ENCODE measurements at regions not wholly inside any gene's neighbourhood (a gene's known extent, or its start where the extent isn't known, plus 50 kb on each side); places are given as distances from the start of the nearest gene placed in this dataset.

DNA sequence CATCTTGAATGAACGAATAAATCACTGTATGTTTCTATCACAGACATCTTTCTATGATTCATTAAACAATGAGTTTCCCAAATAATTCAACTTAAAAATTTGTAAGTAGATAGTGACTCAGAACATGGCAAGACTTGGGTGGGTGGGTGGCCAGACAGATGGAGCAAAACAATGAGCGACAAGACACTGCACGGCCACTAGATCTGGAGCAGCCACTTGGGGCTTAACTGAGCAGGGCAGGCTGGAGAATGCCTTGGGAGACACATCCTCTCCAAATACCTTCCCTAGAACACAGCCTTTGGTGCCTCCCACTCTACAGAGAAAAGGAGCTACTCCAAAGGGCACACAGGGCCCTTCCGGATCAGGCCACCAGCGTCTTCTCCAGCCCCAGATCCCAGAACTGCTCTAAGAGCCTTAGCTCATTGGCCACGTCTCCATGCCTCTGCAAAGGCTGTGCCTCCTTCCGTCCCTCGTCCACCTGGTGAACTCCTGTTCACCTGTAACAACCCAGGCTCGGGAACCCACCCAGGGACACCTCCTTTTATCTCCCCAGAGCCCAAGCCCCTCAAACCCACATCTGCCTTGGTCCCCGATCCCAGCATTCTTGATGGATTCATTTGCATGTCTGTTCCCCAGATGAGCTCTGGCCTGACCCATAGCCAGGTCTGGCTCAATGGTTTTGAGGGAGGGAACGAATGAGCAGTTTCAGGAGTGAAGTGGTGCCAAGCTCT, 134.9 kb upstream of the IQSEC1 start:
- no peak for DNase-seq

- DNase-seq = no peak
Measured at GRCh38 chr3:13207578-13207922, 134.3 kb upstream of the IQSEC1 start.

DNA sequence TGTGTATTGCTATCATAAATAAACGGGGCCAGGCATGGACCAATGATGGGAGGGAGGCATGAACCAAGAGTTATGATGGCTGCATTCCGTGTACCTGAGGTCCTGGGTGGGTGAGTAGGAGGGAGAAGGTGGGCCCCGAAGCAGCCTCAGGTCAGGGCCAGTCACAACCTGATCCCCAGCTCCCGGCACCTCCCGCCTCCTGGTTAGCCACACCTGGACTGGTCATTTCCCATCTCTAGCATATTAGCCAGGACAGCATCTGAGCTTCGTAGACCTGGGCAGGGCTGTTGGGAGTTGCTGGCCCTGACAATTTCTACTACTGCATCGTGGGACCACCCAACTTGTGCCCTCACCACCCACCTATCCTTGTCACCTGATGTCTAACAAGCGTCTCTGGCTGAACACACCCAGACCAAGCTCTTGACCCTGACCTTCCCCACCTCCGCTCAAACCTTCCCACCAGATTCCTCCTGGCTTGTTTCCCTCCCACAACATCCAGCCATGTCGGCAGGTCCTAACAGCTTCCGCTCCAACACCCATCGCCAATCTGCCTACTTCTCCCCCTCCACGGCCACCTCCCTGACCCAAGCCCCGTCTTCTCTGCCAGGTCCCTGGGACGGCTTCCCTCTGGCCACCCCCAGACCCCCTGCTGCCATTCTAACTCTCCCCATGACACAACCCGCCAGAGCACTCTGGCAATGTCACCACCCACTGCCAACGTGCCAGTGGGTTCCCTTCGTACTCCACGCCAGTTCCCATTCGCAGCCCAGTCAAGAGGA, 133.8 kb upstream of the IQSEC1 start:
- DNase-seq = no peak

DNA sequence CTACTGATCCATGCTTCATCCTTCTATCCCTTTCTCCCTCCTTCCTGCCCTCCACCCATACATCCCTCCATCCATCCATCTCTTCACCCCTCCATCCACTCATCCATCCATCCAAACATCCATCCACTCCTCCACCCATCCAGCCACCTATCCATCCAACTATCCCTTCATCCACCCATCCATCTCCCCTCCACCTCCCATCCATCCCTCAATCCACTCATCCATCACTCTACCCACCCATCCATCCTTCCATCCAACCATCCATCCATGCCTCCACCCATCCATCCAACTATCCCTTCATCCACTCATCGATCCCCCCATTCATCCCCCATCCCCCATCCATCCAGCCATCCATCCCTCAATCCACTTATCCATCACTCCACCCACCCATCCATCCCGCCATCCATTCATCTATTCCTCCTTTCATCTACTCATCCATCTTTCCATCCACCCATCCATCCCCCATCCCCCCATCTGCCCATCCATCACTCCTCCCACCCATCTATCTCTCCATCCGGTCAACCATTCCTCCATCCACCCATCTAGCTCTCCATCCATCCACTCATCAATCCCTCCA, 132.4 kb upstream of the IQSEC1 start:
- no peak for DNase-seq

DNA sequence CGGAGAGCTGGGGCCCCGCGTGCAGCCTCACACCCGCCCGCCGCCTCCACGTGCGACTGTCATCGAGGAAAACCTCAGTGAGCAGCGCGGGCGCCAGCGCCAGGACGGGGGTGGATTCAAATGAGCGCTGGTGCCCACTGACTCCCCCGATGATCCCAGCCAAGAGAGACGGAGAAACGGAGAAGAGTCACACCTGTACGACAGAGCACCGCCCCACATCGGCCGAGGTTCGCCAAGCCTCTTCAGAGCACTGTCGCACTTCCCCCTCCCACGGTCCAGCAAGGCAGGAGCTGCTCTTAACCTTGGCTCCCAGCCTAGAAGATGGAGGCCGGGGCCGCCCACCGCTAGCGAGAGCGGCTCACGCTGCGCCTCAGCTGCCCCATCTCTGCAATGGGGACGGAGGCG, 130.9 kb upstream of the IQSEC1 start:
- DNase-seq = no peak

DNA sequence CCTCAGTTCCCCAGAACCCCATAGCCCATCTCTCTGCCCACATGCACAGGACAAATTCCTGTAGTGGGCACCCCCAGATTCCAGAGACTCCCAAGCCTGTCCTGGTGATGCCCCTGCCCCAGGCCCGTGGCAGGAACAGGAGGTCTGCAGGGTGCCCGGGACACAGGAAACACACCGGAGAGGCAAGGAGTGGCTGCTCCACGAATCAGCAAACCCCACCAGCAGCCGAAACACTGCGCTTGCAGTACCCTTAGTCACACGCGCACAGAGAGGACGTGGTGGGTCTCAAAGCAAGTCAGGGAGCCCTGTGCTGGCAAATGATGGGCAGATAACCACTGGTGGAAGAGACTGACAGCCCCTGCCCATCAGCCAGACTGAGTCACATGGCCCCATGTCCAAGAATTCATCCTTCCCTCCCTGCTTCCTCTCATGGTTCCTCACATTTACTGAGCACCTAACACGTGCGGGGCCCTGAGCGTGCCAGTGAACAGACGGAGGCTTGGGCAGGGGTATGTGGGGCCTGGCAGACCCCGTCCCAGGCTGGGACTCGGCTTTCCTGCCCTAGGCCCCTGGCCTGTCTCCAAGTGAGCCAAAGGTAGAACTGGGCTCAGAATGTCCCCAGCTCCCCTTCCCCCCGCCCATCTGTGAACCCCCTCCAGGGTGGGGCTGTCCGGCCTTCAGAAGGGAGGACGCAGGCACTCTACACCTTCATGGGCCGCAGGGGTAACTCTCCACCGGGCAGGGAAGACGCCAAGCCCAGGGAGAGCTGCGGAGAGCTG, 130.4 kb upstream of the IQSEC1 start:
- no peak for DNase-seq

GRCh38 chr3:13202744-13203397, 129.6 kb upstream of the IQSEC1 start:
- no peak for DNase-seq

GRCh38 chr3:13201851-13202250, 128.6 kb upstream of the IQSEC1 start:
- DNase-seq = no peak

DNA sequence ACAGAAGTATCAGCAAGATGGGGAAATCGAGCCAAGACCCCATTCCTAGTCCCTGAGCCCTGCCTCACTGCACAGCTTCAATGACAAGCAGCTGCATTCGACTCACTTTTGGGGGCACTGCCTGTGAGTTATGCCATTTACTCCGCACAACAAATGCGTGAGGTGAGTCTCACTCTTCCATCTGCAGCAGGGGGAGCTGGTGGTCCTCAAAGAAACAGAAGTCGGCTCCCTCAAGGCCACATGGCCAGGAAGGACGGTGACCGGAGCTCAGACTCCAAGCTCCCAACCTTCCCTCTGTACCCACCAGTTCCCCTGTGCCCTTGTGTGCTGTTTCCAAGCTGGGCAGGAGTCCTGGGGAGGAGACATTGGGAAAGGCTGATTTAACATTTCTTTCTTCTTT, 127.7 kb upstream of the IQSEC1 start:
- DNase-seq = no peak

- no peak for DNase-seq
Measured at GRCh38 chr3:13200465-13200864, 127.2 kb upstream of the IQSEC1 start.

- DNase-seq = no peak
Measured at GRCh38 chr3:13199899-13200451, 126.7 kb upstream of the IQSEC1 start.

DNA sequence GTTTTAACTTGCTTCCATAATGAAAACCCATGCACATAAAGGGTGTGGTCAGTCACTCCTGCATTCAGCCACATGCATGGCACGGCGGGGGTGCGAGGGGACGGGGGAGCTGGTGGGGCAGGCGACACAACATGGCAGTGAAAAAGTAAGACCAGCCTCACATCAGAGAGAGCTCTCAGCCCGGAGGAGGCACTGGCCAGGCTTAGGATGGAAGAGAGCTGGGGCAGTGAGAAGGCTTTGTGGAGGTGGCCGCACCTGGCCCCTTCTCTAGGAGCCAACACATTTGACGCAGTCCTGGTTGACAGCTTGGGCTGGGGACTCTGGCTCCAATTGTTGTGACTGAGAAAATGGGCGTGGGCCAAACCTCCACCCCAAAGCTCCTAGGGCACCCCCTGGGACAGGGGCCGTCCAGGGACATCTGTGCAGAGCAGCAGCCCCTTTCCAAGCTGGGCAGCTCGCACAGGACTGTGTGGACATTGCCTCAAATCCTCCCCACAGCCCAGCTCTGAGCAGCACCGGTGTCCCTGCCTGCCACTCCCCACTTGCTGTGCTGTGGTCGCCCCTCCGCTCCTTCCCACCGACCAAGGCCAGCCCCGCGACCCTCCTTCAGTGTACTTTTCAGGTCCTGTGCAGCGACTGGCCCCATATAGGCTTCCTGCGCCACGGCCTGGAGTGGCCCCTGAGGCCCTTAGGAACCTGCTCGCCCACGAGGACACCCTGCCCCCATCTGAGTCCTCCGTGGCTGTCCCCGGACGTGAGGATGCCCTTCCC, 126.0 kb upstream of the IQSEC1 start:
- DNase-seq = no peak

GRCh38 chr3:13198264-13198879, 125.1 kb upstream of the IQSEC1 start:
- no peak for DNase-seq

GRCh38 chr3:13197795-13198194, 124.6 kb upstream of the IQSEC1 start:
- no peak for DNase-seq

DNA sequence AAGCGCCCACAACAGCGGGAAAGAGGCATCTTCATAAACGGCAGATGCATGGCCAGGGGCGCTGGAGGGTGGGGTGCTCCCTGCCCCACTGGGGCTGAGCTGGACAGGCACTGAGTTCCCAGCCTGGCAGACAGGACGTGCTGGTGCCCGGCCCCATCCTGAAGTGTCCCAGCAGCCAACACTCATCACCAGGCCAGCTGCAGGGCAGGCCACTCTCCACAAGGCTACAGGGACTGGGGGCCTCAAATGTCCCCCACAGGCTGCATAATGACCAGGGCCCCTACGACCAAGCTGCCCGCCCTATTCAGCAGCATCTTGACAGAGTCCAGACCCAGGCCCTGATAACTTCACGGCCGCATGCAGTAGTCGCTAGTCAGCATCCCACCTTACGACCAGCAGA, 124.1 kb upstream of the IQSEC1 start:
- no peak for DNase-seq

DNA sequence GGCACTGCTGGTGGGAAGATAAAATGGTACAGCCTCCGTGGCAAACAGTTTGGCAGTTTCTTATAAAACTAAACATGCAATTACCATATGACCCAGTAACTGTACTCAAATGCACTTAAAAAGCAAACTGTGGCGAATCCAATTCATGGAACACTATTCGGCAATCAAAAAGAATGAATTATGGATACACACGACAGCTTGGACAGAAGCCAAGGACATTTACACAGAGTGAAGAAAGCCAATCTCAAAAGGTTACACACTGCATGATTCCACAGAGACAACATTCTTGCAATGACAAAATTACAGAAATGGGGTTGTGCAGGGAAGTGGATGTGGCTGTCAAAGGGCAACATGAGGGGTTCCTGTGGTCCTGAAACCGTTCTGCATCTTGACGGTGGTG, 122.1 kb upstream of the IQSEC1 start:
- no peak for DNase-seq

- DNase-seq = no peak
Measured at GRCh38 chr3:13194285-13195209, 121.3 kb upstream of the IQSEC1 start.

GRCh38 chr3:13193320-13194284, 120.4 kb upstream of the IQSEC1 start:
- DNase-seq = no peak

Measured in SHP77 treated with DMSO at 0.1 percent for 48 hours (cell line).